Endothelial cell (in vitro differentiated cells): ENCODE measurements at regions not wholly inside any gene's neighbourhood (a gene's known extent, or its start where the extent isn't known, plus 50 kb on each side); places are given as distances from the start of the nearest gene placed in this dataset.

ENCODE experiments used
- DNase-seq: peaks from one replicate; pipeline ENCODE4 v3.0.0; 2021; ENCODE audit warnings: low spot score
- H3K27ac Mint-ChIP-seq: one replicate; pipeline ENCODE4 v1.8.0; 2021; ENCODE audit warnings: mixed read lengths, inconsistent platforms; ENCODE audit not compliant: unreplicated experiment
- H3K27me3 Mint-ChIP-seq: one replicate; pipeline ENCODE4 v1.8.0; 2021; ENCODE audit warnings: mild to moderate bottlenecking, moderate library complexity, mixed read lengths, inconsistent platforms; ENCODE audit not compliant: unreplicated experiment
- H3K36me3 Mint-ChIP-seq: one replicate; pipeline ENCODE4 v1.8.0; 2021; ENCODE audit warnings: mild to moderate bottlenecking, low read depth, mixed read lengths, inconsistent platforms; ENCODE audit not compliant: unreplicated experiment
- H3K4me1 Mint-ChIP-seq: one replicate; pipeline ENCODE4 v1.8.0; 2021; ENCODE audit warnings: mild to moderate bottlenecking, mixed read lengths, inconsistent platforms; ENCODE audit not compliant: unreplicated experiment
- H3K4me3 Mint-ChIP-seq: one replicate; pipeline ENCODE4 v1.8.0; 2021; ENCODE audit warnings: mild to moderate bottlenecking, mixed read lengths, inconsistent platforms; ENCODE audit not compliant: unreplicated experiment
- H3K9me3 Mint-ChIP-seq: one replicate; pipeline ENCODE4 v1.8.0; 2021; ENCODE audit warnings: mixed read lengths, inconsistent platforms; ENCODE audit not compliant: unreplicated experiment
- CTCF ChIP-seq: fragments of 200-600 bp; sonication (generic); IDR thresholded peaks from one replicate; pipeline ENCODE4 v1.5.0; 2021; ENCODE audit warnings: antibody characterized with exemption; ENCODE audit not compliant: unreplicated experiment

- H3K4me3 Mint-ChIP-seq, result no peak overlapping the region
- H3K27ac Mint-ChIP-seq, result no peak overlapping the region
- TF ChIP-seq CTCF, result no peak
- H3K4me1 Mint-ChIP-seq, result peaks cover 11% of the 10 kb centered on the region
- H3K9me3 Mint-ChIP-seq, result no peaks in the 10 kb centered on the region
- peaks cover 5% of the 10 kb centered on the region for H3K27me3 Mint-ChIP-seq
- no peak for DNase-seq
- H3K36me3 Mint-ChIP-seq, result no peaks in the 10 kb centered on the region
Measured at GRCh38 chr3:43895573-43895972, 204.8 kb downstream of the ABHD5 start.

- TF ChIP-seq CTCF, result no peak
- Mint-ChIP-seq H3K27me3 (peaks cover 2% of the 10 kb centered on the region), H3K36me3 (no peaks in the 10 kb centered on the region), H3K27ac (no peak overlapping the region), H3K4me1 (peaks cover 2% of the 10 kb centered on the region), H3K4me3 (no peak overlapping the region), H3K9me3 (no peaks in the 10 kb centered on the region)
- DNase-seq, result no peak
Measured at GRCh38 chr3:43902415-43902814, 211.7 kb downstream of the ABHD5 start.

GRCh38 chr3:43905157-43905556, 214.4 kb downstream of the ABHD5 start:
- Mint-ChIP-seq H3K9me3 (no peaks in the 10 kb centered on the region), H3K27me3 (no peaks in the 10 kb centered on the region), H3K4me1 (peaks cover 2% of the 10 kb centered on the region), H3K4me3 (no peak overlapping the region), H3K27ac (no peak overlapping the region), H3K36me3 (no peaks in the 10 kb centered on the region)
- no peak for DNase-seq
- no peak for TF ChIP-seq CTCF

GRCh38 chr3:43906849-43907507, 216.2 kb downstream of the ABHD5 start:
- no peak overlapping the region for H3K27ac Mint-ChIP-seq
- no peaks in the 10 kb centered on the region for H3K27me3 Mint-ChIP-seq
- no peak overlapping the region for H3K4me3 Mint-ChIP-seq
- H3K9me3 Mint-ChIP-seq, result no peaks in the 10 kb centered on the region
- H3K4me1 Mint-ChIP-seq, result peaks cover 2% of the 10 kb centered on the region
- TF ChIP-seq CTCF, result no peak
- H3K36me3 Mint-ChIP-seq, result no peaks in the 10 kb centered on the region
- DNase-seq, result no peak

GRCh38 chr3:43907508-43907858, 216.7 kb downstream of the ABHD5 start:
- TF ChIP-seq CTCF, result no peak
- DNase-seq, result no peak
- H3K9me3 Mint-ChIP-seq, result no peaks in the 10 kb centered on the region
- H3K27me3 Mint-ChIP-seq, result no peaks in the 10 kb centered on the region
- no peak overlapping the region for H3K27ac Mint-ChIP-seq
- H3K4me1 Mint-ChIP-seq, result peaks cover 2% of the 10 kb centered on the region
- no peak overlapping the region for H3K4me3 Mint-ChIP-seq
- no peaks in the 10 kb centered on the region for H3K36me3 Mint-ChIP-seq
